Neural crest cell (in vitro differentiated cells): ENCODE measurements at regions not wholly inside any gene's neighbourhood (a gene's known extent, or its start where the extent isn't known, plus 50 kb on each side); places are given as distances from the start of the nearest gene placed in this dataset.

Experiments
- DNase-seq: peaks from one replicate; pipeline ENCODE4 v3.0.0; 2021; ENCODE audit warnings: low read depth, mixed read lengths, low spot score
- H3K27ac Mint-ChIP-seq: one replicate; pipeline ENCODE4 v1.8.0; 2021; ENCODE audit warnings: mild to moderate bottlenecking, mixed read lengths; ENCODE audit not compliant: unreplicated experiment
- H3K27me3 Mint-ChIP-seq: 2 replicates; pipeline ENCODE4 v1.8.0; 2021; ENCODE audit warnings: low read depth, mild to moderate bottlenecking, mixed read lengths
- H3K36me3 Mint-ChIP-seq: 2 replicates; pipeline ENCODE4 v1.8.0; 2021; ENCODE audit warnings: low read depth, mild to moderate bottlenecking, mixed read lengths
- H3K4me1 Mint-ChIP-seq: 2 replicates; pipeline ENCODE4 v1.8.0; 2021; ENCODE audit warnings: mixed read lengths
- H3K4me3 Mint-ChIP-seq: one replicate; pipeline ENCODE4 v1.8.0; 2021; ENCODE audit warnings: mild to moderate bottlenecking, mixed read lengths
- H3K9me3 Mint-ChIP-seq: 2 replicates; pipeline ENCODE4 v1.8.0; 2021; ENCODE audit warnings: mixed read lengths
- TF ChIP-seq, protein P1 (sequence below): fragments of 200-600 bp; sonication (generic); conservative IDR thresholded peaks from 2 replicates; pipeline ENCODE4 v1.5.0; 2021; ENCODE audit warnings: antibody characterized with exemption, mild to moderate bottlenecking

DNA sequence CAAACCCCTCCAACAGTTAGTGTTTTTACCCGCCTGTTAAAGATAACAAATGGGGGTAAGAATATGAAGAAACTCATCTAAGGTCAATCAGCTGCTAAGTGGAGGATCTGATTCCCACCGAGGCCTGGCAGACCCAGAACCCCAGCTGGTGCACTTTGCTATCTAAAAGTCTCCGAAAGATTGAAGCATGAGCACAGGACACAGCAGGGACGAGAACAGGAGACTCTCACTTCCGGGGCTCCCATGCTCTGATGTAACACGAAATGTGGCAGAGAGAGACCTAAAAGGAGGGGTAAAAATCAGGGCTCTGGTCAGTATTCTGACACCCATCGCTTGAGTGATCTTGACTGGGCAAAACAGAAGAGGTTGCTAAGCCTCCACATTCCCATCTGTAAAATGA lies 119.7 kb downstream of the PDCL3 start:
- H3K36me3 Mint-ChIP-seq: no peaks in the 10 kb centered on the region

DNA sequence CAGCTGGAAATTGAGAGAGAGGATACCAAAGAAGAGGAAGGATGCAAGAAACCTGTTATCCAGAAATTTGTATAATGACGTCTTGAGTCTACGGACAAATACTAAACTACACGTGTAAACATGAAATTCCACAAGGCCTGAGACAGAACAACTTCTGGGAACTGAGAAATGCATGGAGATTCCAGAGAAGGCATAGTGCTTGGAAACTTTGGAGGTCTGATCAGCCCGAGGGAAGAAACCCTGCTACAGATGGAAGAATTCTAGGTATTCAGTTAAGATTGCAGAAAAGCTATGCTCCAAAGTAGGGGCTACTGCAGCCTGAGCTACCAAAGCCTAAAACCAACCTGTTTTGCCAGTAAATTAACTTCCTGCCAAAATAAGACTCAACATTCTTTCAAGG lies 120.4 kb downstream of the PDCL3 start:
- Mint-ChIP-seq H3K4me3 (no peak overlapping the region), H3K9me3 (peaks cover 10% of the 10 kb centered on the region), H3K27me3 (no peaks in the 10 kb centered on the region), H3K4me1 (no peaks in the 10 kb centered on the region), H3K27ac (no peak overlapping the region), H3K36me3 (no peaks in the 10 kb centered on the region)
- TF ChIP-seq, protein P1, sequence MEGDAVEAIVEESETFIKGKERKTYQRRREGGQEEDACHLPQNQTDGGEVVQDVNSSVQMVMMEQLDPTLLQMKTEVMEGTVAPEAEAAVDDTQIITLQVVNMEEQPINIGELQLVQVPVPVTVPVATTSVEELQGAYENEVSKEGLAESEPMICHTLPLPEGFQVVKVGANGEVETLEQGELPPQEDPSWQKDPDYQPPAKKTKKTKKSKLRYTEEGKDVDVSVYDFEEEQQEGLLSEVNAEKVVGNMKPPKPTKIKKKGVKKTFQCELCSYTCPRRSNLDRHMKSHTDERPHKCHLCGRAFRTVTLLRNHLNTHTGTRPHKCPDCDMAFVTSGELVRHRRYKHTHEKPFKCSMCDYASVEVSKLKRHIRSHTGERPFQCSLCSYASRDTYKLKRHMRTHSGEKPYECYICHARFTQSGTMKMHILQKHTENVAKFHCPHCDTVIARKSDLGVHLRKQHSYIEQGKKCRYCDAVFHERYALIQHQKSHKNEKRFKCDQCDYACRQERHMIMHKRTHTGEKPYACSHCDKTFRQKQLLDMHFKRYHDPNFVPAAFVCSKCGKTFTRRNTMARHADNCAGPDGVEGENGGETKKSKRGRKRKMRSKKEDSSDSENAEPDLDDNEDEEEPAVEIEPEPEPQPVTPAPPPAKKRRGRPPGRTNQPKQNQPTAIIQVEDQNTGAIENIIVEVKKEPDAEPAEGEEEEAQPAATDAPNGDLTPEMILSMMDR: no peak
- no peak for DNase-seq

More for the DNA sequence above, 119.7 kb downstream of the PDCL3 start:
- no peaks in the 10 kb centered on the region for H3K4me1 Mint-ChIP-seq
- H3K9me3 Mint-ChIP-seq: peaks cover 9% of the 10 kb centered on the region
- TF ChIP-seq, protein P1: no peak
- H3K27me3 Mint-ChIP-seq: no peaks in the 10 kb centered on the region
- no peak overlapping the region for H3K4me3 Mint-ChIP-seq
- H3K27ac Mint-ChIP-seq: no peak overlapping the region
- no peak for DNase-seq

DNA sequence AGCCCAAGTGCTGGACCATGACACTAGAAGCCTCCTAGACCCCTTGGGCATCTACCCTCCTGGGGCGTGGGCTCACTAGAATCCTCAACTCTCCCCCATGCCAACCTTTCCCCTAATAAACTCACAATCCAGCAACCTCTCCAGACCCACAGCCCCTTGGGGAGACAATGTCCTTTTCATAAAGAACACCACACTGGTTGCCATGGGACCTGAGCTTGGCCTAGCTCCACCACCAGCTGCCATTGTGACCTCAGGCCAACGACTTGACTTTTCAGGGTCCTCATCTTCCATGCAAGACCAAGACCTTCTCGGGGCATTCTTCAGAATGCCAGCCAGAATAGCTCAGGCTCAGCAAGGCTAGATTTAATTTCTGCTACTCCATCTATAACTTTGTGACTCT lies 128.1 kb upstream of the NPAS2 start:
- TF ChIP-seq, protein P1: no peak
- no peak overlapping the region for H3K27ac Mint-ChIP-seq

DNA sequence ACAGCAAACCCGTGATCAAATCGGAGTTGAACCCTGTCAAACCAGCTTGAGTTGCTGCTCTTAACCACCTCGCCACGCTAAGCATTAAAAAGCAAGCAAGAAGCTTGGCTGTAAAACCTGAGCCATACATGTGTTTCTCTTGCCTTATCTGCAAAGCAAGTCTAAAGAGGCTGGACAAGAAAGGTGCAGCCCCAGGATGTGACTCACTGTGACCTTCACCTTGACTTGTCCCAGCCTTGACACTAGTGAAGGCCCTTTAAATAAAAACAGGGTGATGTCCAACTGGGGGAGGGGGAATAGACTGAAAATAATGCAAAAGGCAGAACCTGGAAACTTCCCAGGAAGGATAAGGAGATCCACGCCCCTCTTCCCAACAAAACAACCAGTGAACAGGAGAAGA lies 127.6 kb upstream of the NPAS2 start:
- Mint-ChIP-seq H3K4me3 (no peak overlapping the region), H3K27me3 (no peaks in the 10 kb centered on the region), H3K36me3 (peaks cover 4% of the 10 kb centered on the region), H3K4me1 (peaks cover 7% of the 10 kb centered on the region), H3K9me3 (peaks cover 10% of the 10 kb centered on the region), H3K27ac (no peak overlapping the region)
- no peak for DNase-seq
- TF ChIP-seq, protein P1: no peak

More for the DNA sequence above, 128.1 kb upstream of the NPAS2 start:
- H3K4me1 Mint-ChIP-seq: peaks cover 7% of the 10 kb centered on the region
- H3K9me3 Mint-ChIP-seq: peaks cover 11% of the 10 kb centered on the region
- H3K4me3 Mint-ChIP-seq: no peak overlapping the region
- DNase-seq: no peak
- peaks cover 4% of the 10 kb centered on the region for H3K36me3 Mint-ChIP-seq
- no peaks in the 10 kb centered on the region for H3K27me3 Mint-ChIP-seq

DNA sequence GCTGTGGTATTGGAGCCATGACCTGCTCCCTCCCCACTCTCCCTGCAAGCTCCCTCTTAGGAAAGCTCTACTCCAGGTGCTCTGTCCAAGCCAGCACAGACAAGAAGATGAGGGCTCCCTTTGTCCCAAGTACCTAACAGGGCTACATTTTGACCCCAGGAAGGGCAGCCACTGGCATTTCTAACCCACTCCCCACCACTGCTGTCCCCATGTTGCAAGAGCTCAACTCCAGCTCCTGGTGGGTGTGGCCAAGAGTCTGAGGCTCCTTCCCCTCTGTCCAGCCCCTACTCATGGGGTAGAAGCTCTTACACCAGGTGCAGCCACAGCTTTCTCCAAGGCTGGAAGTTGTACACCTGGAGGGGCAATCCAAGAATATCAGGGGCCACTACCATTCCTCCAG lies 127.0 kb upstream of the NPAS2 start:
- Mint-ChIP-seq H3K27ac (no peak overlapping the region), H3K27me3 (no peaks in the 10 kb centered on the region), H3K4me3 (no peak overlapping the region), H3K9me3 (peaks cover 7% of the 10 kb centered on the region), H3K4me1 (peaks cover 7% of the 10 kb centered on the region), H3K36me3 (peaks cover 4% of the 10 kb centered on the region)
- TF ChIP-seq, protein P1: no peak
- no peak for DNase-seq

DNA sequence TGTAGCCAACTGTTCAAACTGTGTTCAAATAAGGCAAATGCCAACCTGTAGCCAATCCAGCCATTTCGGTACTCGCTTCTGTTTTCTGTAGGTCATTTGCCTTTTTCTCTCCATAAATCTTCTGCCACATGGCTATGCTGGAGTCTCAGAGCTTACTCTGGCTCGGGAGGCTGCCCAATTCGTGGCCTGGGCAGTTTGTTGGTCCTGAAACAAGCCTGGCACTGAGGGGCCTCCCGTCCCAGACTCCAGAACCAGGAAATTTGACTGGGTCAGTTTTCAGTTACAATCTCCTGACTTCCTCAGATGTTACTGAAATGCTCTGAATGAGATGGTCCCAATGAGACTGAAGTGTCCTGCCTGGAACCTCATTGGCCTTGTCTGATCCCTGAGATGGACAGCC lies 120.8 kb upstream of the NPAS2 start:
- no peak for DNase-seq
- TF ChIP-seq, protein P1: no peak
- H3K4me3 Mint-ChIP-seq: no peak overlapping the region

More for the DNA sequence above, 120.8 kb upstream of the NPAS2 start:
- H3K27ac Mint-ChIP-seq: no peak overlapping the region
- H3K4me1 Mint-ChIP-seq: no peaks in the 10 kb centered on the region
- H3K27me3 Mint-ChIP-seq: no peaks in the 10 kb centered on the region
- H3K9me3 Mint-ChIP-seq: peaks cover 12% of the 10 kb centered on the region
- peaks cover 9% of the 10 kb centered on the region for H3K36me3 Mint-ChIP-seq
